Adrenal gland (tissue), 5 donors: ENCODE measurements at regions not wholly inside any gene's neighbourhood (a gene's known extent, or its start where the extent isn't known, plus 50 kb on each side); places are given as distances from the start of the nearest gene placed in this dataset.

Experiments
- CTCF ChIP-seq, 6 experiments: fragments of 450-650 bp in 4 of 6; fragments of 200-600 bp in 2 of 6; sonication (generic) in 1 of 6; IDR thresholded peaks; 1 replicate in 5 of 6; 2 replicates in 1 of 6; pipeline versions ENCODE4 v1.5.1 to v1.8.0; 2016 to 2021; ENCODE audit warnings: antibody characterized with exemption in 6 of 6, mild to moderate bottlenecking in 2 of 6, moderate library complexity in 1 of 6
- POLR2A ChIP-seq, 2 donors: fragments of 450-650 bp; IDR thresholded peaks; one replicate each; pipeline ENCODE4 v1.6.1; 2017; ENCODE audit warnings: antibody characterized with exemption in 2 of 2, mild to moderate bottlenecking in 2 of 2, moderate library complexity in 1 of 2
- donor health status: DM: no; HTN: no; CAD: no.

GRCh38 chr15:24878153-24878552 lies 76.6 kb upstream of the SNRPN start:
- no peak for TF ChIP-seq CTCF (IDR thresholded peaks at IDR 0.05)
- no peak for TF ChIP-seq POLR2A (IDR thresholded peaks at IDR 0.05)
